K562 (cell line): ENCODE measurements at regions not wholly inside any gene's neighbourhood (a gene's known extent, or its start where the extent isn't known, plus 50 kb on each side); places are given as distances from the start of the nearest gene placed in this dataset.

ENCODE experiments used
- ATAC-seq: fragments of 200-7000 bp; cut with Tn5 transposase; 3 replicates; pipeline ENCODE4 v1.9.1; 2020; ENCODE audit warnings: moderate library complexity
- BruUV-seq: library from RNA; stranded (reverse); fragments of 400-500 nt; replicated peaks from 2 replicates; lab custom pipeline; 2021; lab: Mats Ljungman, UMichigan
- CTCF ChIA-PET: fragments of 300-600 bp; formaldehyde crosslinking; extraction: SDS; loops from one replicate; lab custom pipeline; 2021; ENCODE audit warnings: low intra/inter-chr PET ratio; lab: Yijun Ruan, JAX
- POLR2A ChIA-PET: fragments of 300-600, 350-650 bp; sonication (Branson Sonifier 250); formaldehyde crosslinking; extraction: SDS; loops from one replicate; lab custom pipeline; 2021; ENCODE audit warnings: antibody characterized with exemption, inconsistent platforms; lab: Yijun Ruan, JAX
- DNase-seq, 4 experiments: peaks; one replicate each; pipeline versions ENCODE4 v3.0.0 to v3.0.0-alpha.2; 2011 to 2018; ENCODE audit warnings: low spot score in 3 of 4, mixed read lengths in 3 of 4; ENCODE audit errors: extremely low read depth in 1 of 4
- FAIRE-seq: peaks from 2 replicates; lab custom pipeline; 2011; peaks lifted over from hg19 to GRCh38; lab: Jason Lieb, UNC
- H2AFZ ChIP-seq: 2 replicates; pipeline ENCODE4 v1.6.0; 2011; ENCODE audit warnings: low read depth, low read length, control low read depth, inconsistent platforms
- H3K27ac ChIP-seq: fragments of 200-600 bp; 3 replicates; pipeline ENCODE4 v1.8.0; 2011; ENCODE audit warnings: low read depth, mild to moderate bottlenecking, control low read depth, inconsistent platforms, low read length, moderate library complexity, mixed read lengths; ENCODE audit errors: extremely low read depth
- H3K27me3 ChIP-seq, 2 experiments: fragments of 300-600 bp in 1 of 2; 2 replicates in 1 of 2; 3 replicates in 1 of 2; pipeline versions ENCODE4 v1.6.0 to v1.8.0; 2011; ENCODE audit warnings: inconsistent platforms in 2 of 2, low read length in 2 of 2, mild to moderate bottlenecking in 1 of 2, mixed read lengths in 1 of 2, moderate library complexity in 1 of 2; ENCODE audit not compliant: control insufficient read depth in 2 of 2, insufficient read depth in 2 of 2
- H3K36me3 ChIP-seq: fragments of 300-600 bp; 3 replicates; pipeline ENCODE4 v1.8.0; 2011; ENCODE audit warnings: mild to moderate bottlenecking, low read length, inconsistent platforms; ENCODE audit not compliant: control insufficient read depth, insufficient read depth
- H3K4me1 ChIP-seq, 2 experiments: fragments of 200-600 bp in 1 of 2; replicated peaks in 1 of 2; 2 replicates in 1 of 2; 3 replicates in 1 of 2; pipeline versions ENCODE4 v1.5.1 to v1.8.0; 2011; ENCODE audit warnings: inconsistent platforms in 2 of 2, low read length in 2 of 2, mild to moderate bottlenecking in 1 of 2, mixed read lengths in 1 of 2, moderate library complexity in 1 of 2; ENCODE audit not compliant: control insufficient read depth in 2 of 2, insufficient read depth in 2 of 2
- H3K4me2 ChIP-seq: 2 replicates; pipeline ENCODE4 v1.6.1; 2011; ENCODE audit warnings: low read length, control low read depth, inconsistent platforms, mixed read lengths; ENCODE audit not compliant: insufficient read depth
- H3K4me3 ChIP-seq: fragments of 200-600 bp; sonication (generic), shearing (Covaris generic); 2 replicates; pipeline ENCODE4 v1.5.1; 2016; ENCODE audit warnings: control low read depth, inconsistent platforms
- H3K79me2 ChIP-seq: fragments of 200-600 bp; 3 replicates; pipeline ENCODE4 v1.8.0; 2011; ENCODE audit warnings: low read length, inconsistent platforms; ENCODE audit not compliant: control insufficient read depth, insufficient read depth
- H3K9ac ChIP-seq, 2 experiments: 2 replicates each; pipeline versions ENCODE4 v1.6.0 to v1.6.1; 2011; ENCODE audit warnings: low read depth in 2 of 2, low read length in 2 of 2, control low read depth in 1 of 2, inconsistent platforms in 1 of 2, mild to moderate bottlenecking in 1 of 2, mixed read lengths in 1 of 2; ENCODE audit not compliant: insufficient read depth in 1 of 2
- H3K9me1 ChIP-seq: one replicate; pipeline ENCODE4 v1.6.0; 2011; ENCODE audit warnings: inconsistent platforms, mild to moderate bottlenecking, low read length, moderate library complexity; ENCODE audit not compliant: control insufficient read depth, insufficient read depth
- H3K9me3 ChIP-seq: replicated peaks from 2 replicates; pipeline ENCODE4 v1.5.1; 2011; ENCODE audit warnings: low read depth, low read length, inconsistent platforms; ENCODE audit not compliant: control insufficient read depth, insufficient read depth
- H4K20me1 ChIP-seq: replicated peaks from 2 replicates; pipeline ENCODE4 v1.6.1; 2011; ENCODE audit warnings: low read length, inconsistent platforms, mixed read lengths; ENCODE audit not compliant: control insufficient read depth, insufficient read depth
- BCL6 ChIP-seq: fragments of 250-450 bp; sonication (Bioruptor Pico); IDR thresholded peaks from 2 replicates; pipeline ENCODE4 v1.4.0; 2020
- EWSR1 ChIP-seq: fragments of 450-650 bp; IDR thresholded peaks from 2 replicates; pipeline ENCODE4 v1.6.1; 2018; ENCODE audit warnings: borderline replicate concordance, mild to moderate bottlenecking, low read depth, moderate library complexity; ENCODE audit not compliant: partially characterized antibody
- HDAC8 ChIP-seq: fragments of 450-650 bp; IDR thresholded peaks from 2 replicates; pipeline ENCODE4 v1.6.1; 2016; ENCODE audit warnings: mild to moderate bottlenecking, missing genetic modification characterization, moderate library complexity, missing compliant biosample characterization
- MAFG ChIP-seq: fragments of 450-650 bp; conservative IDR thresholded peaks from 2 replicates; pipeline ENCODE4 v1.6.1; 2016; ENCODE audit warnings: missing genetic modification characterization, missing compliant biosample characterization
- MAFK ChIP-seq: IDR thresholded peaks from 2 replicates; pipeline ENCODE4 v1.6.1; 2011; ENCODE audit warnings: low read length, improper control_type of control experiment
- SMAD4 ChIP-seq: fragments of 250-450 bp; sonication (Bioruptor Pico); conservative IDR thresholded peaks from 2 replicates; pipeline ENCODE4 v1.8.0; 2021; ENCODE audit warnings: inconsistent platforms, mild to moderate bottlenecking, moderate library complexity
- ZNF436 ChIP-seq: fragments of 250-450, 450-650 bp; sonication (Bioruptor Pico); formaldehyde crosslinking; IDR thresholded peaks from 2 replicates; pipeline ENCODE4 v1.7.0; 2020; ENCODE audit warnings: mild to moderate bottlenecking
- ZNF77 ChIP-seq: fragments of 250-450 bp; sonication (Bioruptor Pico); IDR thresholded peaks from 2 replicates; pipeline ENCODE4 v1.5.0; 2020
- WGBS: fragments of 100-300 bp; shearing (Covaris generic); methylation state at CpG from one replicate; pipeline ENCODE4 v1.1.6; 2016; ENCODE audit warnings: low coverage, mixed read lengths; ENCODE audit not compliant: insufficient coverage; ENCODE audit errors: missing lambda C conversion rate; 5-methylcytosine and 5-hydroxymethylcytosine counted together
- in situ Hi-C: fragments of 300-500 bp; cut with MboI; formaldehyde crosslinking; loops from 4 replicates; pipeline ENCODE4 v1.15.0; 2018; ENCODE audit warnings: inconsistent platforms, mixed read lengths
- intact Hi-C: fragments of 100-400 bp; cut with micrococcal nuclease; formaldehyde crosslinking; loops from 2 replicates; pipeline ENCODE4 v1.14.2; 2022
- TF ChIP-seq, protein P1 (sequence below): fragments of 450-650 bp; conservative IDR thresholded peaks from 2 replicates; pipeline ENCODE4 v1.6.1; 2016; ENCODE audit warnings: missing genetic modification characterization, low read depth, mild to moderate bottlenecking, missing compliant biosample characterization, moderate library complexity

DNA sequence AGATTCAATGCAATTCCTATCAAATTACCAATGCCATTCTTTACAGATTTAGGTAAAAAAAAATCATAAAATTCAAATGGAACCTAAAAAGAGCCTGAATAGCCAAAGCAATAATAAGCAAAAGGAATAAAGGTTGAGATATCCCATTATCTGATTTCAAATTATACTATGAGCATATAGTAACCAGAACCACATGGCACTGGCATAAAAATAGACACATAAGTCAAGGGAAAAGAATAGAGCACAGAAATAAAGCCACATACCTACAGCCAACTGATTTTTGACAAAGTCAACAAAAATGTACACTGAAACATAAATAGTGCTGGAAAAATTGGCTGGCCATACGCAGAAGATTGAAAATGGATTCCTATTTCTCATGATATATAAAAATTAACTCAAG, 853.7 kb downstream of the FAT4 start:
- DNase-seq (no peak), ATAC-seq (no peak), FAIRE-seq (no peak)
- no peak overlapping the region for H2AFZ ChIP-seq
- TF ChIP-seq ZNF77 (CRISPR knock-in tag), result no peak
- TF ChIP-seq HDAC8 (tag), result no peak
- no peak for TF ChIP-seq BCL6 (CRISPR knock-in tag)
- TF ChIP-seq MAFG (tag), result no peak
- TF ChIP-seq, protein P1, sequence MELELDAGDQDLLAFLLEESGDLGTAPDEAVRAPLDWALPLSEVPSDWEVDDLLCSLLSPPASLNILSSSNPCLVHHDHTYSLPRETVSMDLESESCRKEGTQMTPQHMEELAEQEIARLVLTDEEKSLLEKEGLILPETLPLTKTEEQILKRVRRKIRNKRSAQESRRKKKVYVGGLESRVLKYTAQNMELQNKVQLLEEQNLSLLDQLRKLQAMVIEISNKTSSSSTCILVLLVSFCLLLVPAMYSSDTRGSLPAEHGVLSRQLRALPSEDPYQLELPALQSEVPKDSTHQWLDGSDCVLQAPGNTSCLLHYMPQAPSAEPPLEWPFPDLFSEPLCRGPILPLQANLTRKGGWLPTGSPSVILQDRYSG (tag), result no peak
- TF ChIP-seq MAFK, result no peak
- no peak for TF ChIP-seq ZNF436 (CRISPR knock-in tag)
- no peak for TF ChIP-seq SMAD4
- no peak for TF ChIP-seq EWSR1
- no peak overlapping the region for H3K9ac ChIP-seq
- no peak overlapping the region for H3K4me3 ChIP-seq
- H3K4me1 ChIP-seq, result no peaks in the 10 kb centered on the region
- no peak overlapping the region for H3K27ac ChIP-seq
- POLR2A ChIA-PET, result no interaction called here
- H3K36me3 ChIP-seq, result no peaks in the 10 kb centered on the region
- 0% methylated on average over 1 of the region's 1 CpG for WGBS
- in situ Hi-C loops (no loop called here), intact Hi-C loops (no loop called here)
- H4K20me1 ChIP-seq, result no peaks in the 10 kb centered on the region
- no TSS peak for BruUV-seq
- H3K4me2 ChIP-seq, result no peak overlapping the region
- no peaks in the 10 kb centered on the region for H3K9me1 ChIP-seq
- H3K79me2 ChIP-seq, result no peaks in the 10 kb centered on the region
- no peaks in the 10 kb centered on the region for H3K27me3 ChIP-seq
- H3K9me3 ChIP-seq, result no peaks in the 10 kb centered on the region; the same call in 1 of the 2 replicates
- CTCF ChIA-PET, result no interaction called here
